Endothelial cell of umbilical vein (primary cell): ENCODE measurements at regions not wholly inside any gene's neighbourhood (a gene's known extent, or its start where the extent isn't known, plus 50 kb on each side); places are given as distances from the start of the nearest gene placed in this dataset.

Source experiments
- CTCF ChIP-seq, 2 donors: IDR thresholded peaks; 1 replicate in 1 of 2; 2 replicates in 1 of 2; pipeline ENCODE4 v1.5.1; 2011; ENCODE audit warnings: low read length in 2 of 2, mild to moderate bottlenecking in 2 of 2, moderate library complexity in 2 of 2, control low read depth in 1 of 2, inconsistent platforms in 1 of 2, low read depth in 1 of 2; ENCODE audit not compliant: insufficient read depth in 1 of 2; ENCODE audit errors: extremely low read depth in 1 of 2
- EZH2 ChIP-seq: IDR thresholded peaks from 2 replicates; pipeline ENCODE4 v1.6.1; 2012; ENCODE audit warnings: borderline replicate concordance, low read depth, mild to moderate bottlenecking, moderate library complexity, low read length, inconsistent platforms; ENCODE audit not compliant: severe bottlenecking
- GATA2 ChIP-seq: IDR thresholded peaks from 2 replicates; pipeline ENCODE4 v1.7.0; 2011; ENCODE audit warnings: low read depth, mild to moderate bottlenecking, moderate library complexity, mixed read lengths, low read length; ENCODE audit not compliant: insufficient read length, insufficient read depth
- POLR2A ChIP-seq: IDR thresholded peaks from 2 replicates; pipeline ENCODE4 v1.6.1; 2012; ENCODE audit warnings: low read depth, mild to moderate bottlenecking, control low read depth, low read length
- POLR2AphosphoS5 ChIP-seq: IDR thresholded peaks from 2 replicates; pipeline ENCODE4 v1.6.1; 2012; ENCODE audit warnings: low read depth, mild to moderate bottlenecking, control low read depth, low read length, moderate library complexity; ENCODE audit not compliant: insufficient read depth

- no peak for TF ChIP-seq POLR2AphosphoS5
- TF ChIP-seq CTCF (IDR thresholded peaks at IDR 0.05; ENCODE audit: extremely low read depth in 1 of 2, insufficient read depth in 1 of 2, low read depth in 1 of 2, low read length in 2 of 2): no peak
- no peak for TF ChIP-seq EZH2
- TF ChIP-seq POLR2A: no peak
- TF ChIP-seq GATA2: no peak
Measured at GRCh38 chr4:81606166-81606565, 134.5 kb upstream of the RASGEF1B start.
